Lower lobe of right lung (tissue), 2 donors: ENCODE measurements at regions not wholly inside any gene's neighbourhood (a gene's known extent, or its start where the extent isn't known, plus 50 kb on each side); places are given as distances from the start of the nearest gene placed in this dataset.
A peak's percentile ranks its signal among the peaks of the same experiment; 100 is the strongest.

Source experiments
- ATAC-seq, 2 donors: fragments of 200-7000 bp; cut with Tn5 transposase; one replicate each; pipeline ENCODE4 v1.9.1; 2020 to 2022; ENCODE audit warnings: mild to moderate bottlenecking in 2 of 2, moderate library complexity in 2 of 2
- DNase-seq: peaks from one replicate; pipeline ENCODE4 v3.0.0-alpha.2; 2020
- H3K27ac ChIP-seq: fragments of 200-600 bp; one replicate; pipeline ENCODE4 v1.8.0; 2022
- H3K27me3 ChIP-seq: fragments of 200-600 bp; one replicate; pipeline ENCODE4 v1.8.0; 2022; ENCODE audit warnings: low read depth
- H3K36me3 ChIP-seq: fragments of 200-600 bp; one replicate; pipeline ENCODE4 v1.8.0; 2022; ENCODE audit warnings: mild to moderate bottlenecking
- H3K4me1 ChIP-seq: fragments of 200-600 bp; one replicate; pipeline ENCODE4 v1.8.0; 2022
- H3K4me3 ChIP-seq: fragments of 200-600 bp; one replicate; pipeline ENCODE4 v1.8.0; 2022; ENCODE audit warnings: mild to moderate bottlenecking
- H3K9me3 ChIP-seq: fragments of 200-600 bp; one replicate; pipeline ENCODE4 v1.8.0; 2022
- intact Hi-C: fragments of 100-400 bp; cut with DNase I; formaldehyde crosslinking; loops from one replicate; pipeline ENCODE4 v1.11.0; 2022
- TF ChIP-seq, protein P1 (sequence below): fragments of 200-600 bp; IDR thresholded peaks from one replicate; pipeline ENCODE4 v1.8.0; 2022; ENCODE audit warnings: antibody characterized with exemption, mild to moderate bottlenecking
- donor health status: DM: no; HTN: yes; CAD: no; lungs with severe emphysema.

DNA sequence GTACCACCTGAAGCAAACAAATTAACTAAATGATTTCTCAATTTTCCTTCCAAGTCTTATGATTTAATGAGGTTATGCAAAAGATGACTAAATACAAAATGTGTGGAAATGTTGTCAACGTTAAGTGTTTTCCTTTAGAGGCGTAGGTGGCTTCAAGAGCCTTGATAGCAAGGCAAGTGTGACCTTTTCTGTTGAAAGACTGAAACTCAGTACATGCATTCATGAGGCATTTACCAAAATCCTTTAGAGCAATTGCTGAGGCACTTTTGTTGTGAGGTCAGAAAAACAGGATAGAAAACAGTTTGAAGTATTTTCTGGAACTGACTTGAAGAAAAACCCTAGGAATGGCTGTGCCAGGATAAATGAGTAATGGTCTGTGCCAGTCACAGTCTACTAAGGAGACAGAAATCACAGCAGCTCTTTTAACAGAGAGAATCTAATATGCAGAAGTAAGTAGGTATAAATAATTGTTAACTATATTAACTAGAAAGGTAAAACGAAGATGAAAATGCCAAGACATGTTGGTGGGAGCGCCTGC lies 326.5 kb upstream of the CDH20 start:
- Histone ChIP-seq H3K4me3 (no peak overlapping the region), H3K9me3 (no peaks in the 10 kb centered on the region), H3K27ac (no peak overlapping the region), H3K4me1 (no peaks in the 10 kb centered on the region), H3K36me3 (no peaks in the 10 kb centered on the region), H3K27me3 (no peaks in the 10 kb centered on the region)
- DNase-seq (no peak), ATAC-seq (peak; percentile 62)
- intact Hi-C loops: no loop called here
- TF ChIP-seq, protein P1, sequence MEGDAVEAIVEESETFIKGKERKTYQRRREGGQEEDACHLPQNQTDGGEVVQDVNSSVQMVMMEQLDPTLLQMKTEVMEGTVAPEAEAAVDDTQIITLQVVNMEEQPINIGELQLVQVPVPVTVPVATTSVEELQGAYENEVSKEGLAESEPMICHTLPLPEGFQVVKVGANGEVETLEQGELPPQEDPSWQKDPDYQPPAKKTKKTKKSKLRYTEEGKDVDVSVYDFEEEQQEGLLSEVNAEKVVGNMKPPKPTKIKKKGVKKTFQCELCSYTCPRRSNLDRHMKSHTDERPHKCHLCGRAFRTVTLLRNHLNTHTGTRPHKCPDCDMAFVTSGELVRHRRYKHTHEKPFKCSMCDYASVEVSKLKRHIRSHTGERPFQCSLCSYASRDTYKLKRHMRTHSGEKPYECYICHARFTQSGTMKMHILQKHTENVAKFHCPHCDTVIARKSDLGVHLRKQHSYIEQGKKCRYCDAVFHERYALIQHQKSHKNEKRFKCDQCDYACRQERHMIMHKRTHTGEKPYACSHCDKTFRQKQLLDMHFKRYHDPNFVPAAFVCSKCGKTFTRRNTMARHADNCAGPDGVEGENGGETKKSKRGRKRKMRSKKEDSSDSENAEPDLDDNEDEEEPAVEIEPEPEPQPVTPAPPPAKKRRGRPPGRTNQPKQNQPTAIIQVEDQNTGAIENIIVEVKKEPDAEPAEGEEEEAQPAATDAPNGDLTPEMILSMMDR: no peak

DNA sequence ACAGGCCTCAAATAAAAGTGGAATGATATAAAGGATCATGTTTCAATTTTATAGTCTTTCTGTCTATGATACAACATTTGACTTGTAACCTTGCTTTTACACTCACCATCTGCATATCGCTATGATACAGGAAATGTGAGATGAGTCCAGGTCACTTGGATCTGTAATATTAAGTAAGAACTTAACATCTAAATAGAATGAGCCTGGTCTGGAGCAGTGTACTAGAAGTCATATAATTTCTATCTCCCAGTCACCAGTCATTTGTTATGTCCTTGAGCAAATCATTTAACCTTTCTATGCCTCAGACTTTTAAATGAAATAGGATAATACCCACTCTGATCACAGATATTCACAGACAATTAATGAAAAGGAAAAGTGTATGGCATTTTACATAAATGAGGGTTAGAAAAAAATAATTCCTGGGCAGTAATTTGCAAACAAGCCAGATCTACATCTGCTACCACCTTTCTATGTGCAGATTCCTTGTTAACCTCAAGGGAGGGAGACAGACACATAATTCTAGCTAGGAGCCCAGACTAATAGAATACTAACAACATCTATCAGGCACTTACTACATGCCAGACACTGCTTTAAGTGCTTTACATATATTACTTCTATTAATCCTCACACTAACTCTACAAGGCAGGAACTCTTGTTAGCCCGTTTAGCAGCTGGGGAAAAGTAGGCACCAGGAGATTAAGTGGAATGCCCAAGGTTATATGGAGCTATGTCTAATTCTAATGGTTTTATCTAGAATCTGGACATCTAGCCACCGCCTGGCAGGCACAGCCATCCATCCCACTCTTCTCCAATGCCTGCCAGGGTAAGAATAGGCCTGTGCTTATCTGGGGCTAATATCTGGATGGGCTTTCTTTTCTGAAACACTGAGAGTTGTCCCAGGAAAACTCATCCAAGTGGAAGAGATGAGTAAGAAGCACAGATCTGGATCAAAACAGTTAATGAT lies 313.6 kb upstream of the CDH20 start:
- Histone ChIP-seq H3K9me3 (no peaks in the 10 kb centered on the region), H3K4me3 (no peak overlapping the region), H3K27ac (no peak overlapping the region), H3K36me3 (no peaks in the 10 kb centered on the region), H3K4me1 (no peaks in the 10 kb centered on the region), H3K27me3 (no peaks in the 10 kb centered on the region)
- ATAC-seq (no peak), DNase-seq (no peak)
- TF ChIP-seq, protein P1: no peak
- intact Hi-C loops: no loop called here

- intact Hi-C loops: no loop called here
- DNase-seq (no peak), ATAC-seq (no peak)
- Histone ChIP-seq H3K36me3 (no peaks in the 10 kb centered on the region), H3K27ac (no peak overlapping the region), H3K4me1 (no peaks in the 10 kb centered on the region), H3K9me3 (no peaks in the 10 kb centered on the region), H3K27me3 (no peaks in the 10 kb centered on the region), H3K4me3 (no peak overlapping the region)
- TF ChIP-seq, protein P1: no peak
Measured at GRCh38 chr18:61025596-61025995, 307.6 kb upstream of the CDH20 start.

DNA sequence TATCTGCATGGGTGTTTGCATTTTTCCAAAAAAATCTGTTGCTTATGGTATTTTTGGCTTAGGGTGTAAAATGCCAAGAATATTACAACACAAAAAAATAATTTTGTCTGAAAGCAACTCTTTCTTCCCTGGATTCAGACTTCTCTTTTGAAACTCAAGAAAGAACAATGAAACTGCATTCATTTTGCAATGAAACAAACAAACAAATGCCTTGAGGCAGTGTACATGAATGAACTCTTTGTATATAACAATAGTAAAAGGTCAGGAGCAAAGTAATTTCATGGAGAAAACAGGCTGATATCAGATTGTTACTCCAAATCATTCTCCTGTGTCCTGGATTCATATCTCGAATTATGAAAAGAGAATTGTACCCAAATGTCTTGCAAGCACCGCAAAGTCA lies 301.6 kb upstream of the CDH20 start:
- H3K27ac ChIP-seq: no peak overlapping the region
- no peaks in the 10 kb centered on the region for H3K27me3 ChIP-seq
- ATAC-seq (no peak), DNase-seq (no peak)
- TF ChIP-seq, protein P1: no peak
- no peaks in the 10 kb centered on the region for H3K4me1 ChIP-seq
- no peak overlapping the region for H3K4me3 ChIP-seq
- no peaks in the 10 kb centered on the region for H3K36me3 ChIP-seq
- intact Hi-C loops: no loop called here
- no peaks in the 10 kb centered on the region for H3K9me3 ChIP-seq

- Histone ChIP-seq H3K36me3 (no peaks in the 10 kb centered on the region), H3K27me3 (no peaks in the 10 kb centered on the region), H3K27ac (no peak overlapping the region), H3K4me3 (no peak overlapping the region), H3K9me3 (no peaks in the 10 kb centered on the region), H3K4me1 (no peaks in the 10 kb centered on the region)
- ATAC-seq (no peak), DNase-seq (no peak)
- intact Hi-C loops: no loop called here
- TF ChIP-seq, protein P1: no peak
Measured at GRCh38 chr18:61034580-61034979, 298.6 kb upstream of the CDH20 start.
